SK-N-SH (cell line): ENCODE measurements at regions not wholly inside any gene's neighbourhood (a gene's known extent, or its start where the extent isn't known, plus 50 kb on each side); places are given as distances from the start of the nearest gene placed in this dataset.

Source experiments
- CTCF ChIA-PET: fragments of 300-600, 350-600 bp; formaldehyde crosslinking; extraction: SDS; loops from one replicate; lab custom pipeline; 2021; lab: Yijun Ruan, JAX
- POLR2A ChIA-PET: fragments of 350-600 bp; sonication (Branson Sonifier 250); formaldehyde crosslinking; extraction: SDS; loops from one replicate; lab custom pipeline; 2020; ENCODE audit warnings: antibody characterized with exemption, inconsistent platforms; lab: Yijun Ruan, JAX
- DNase-seq: peaks from one replicate; pipeline ENCODE4 v3.0.0; 2012
- H2AFZ ChIP-seq: fragments of 200-600 bp; sonication (generic); 2 replicates; pipeline ENCODE4 v1.8.1; 2016; ENCODE audit warnings: antibody characterized with exemption, mild to moderate bottlenecking, low read depth
- H3F3A ChIP-seq: fragments of 200-600 bp; sonication (generic); replicated peaks from 2 replicates; pipeline ENCODE3; 2016; ENCODE audit warnings: antibody characterized with exemption, mild to moderate bottlenecking; ENCODE audit not compliant: insufficient read depth
- H3K27ac ChIP-seq, 2 experiments: fragments of 200-500 bp in 1 of 2; fragments of 200-600 bp in 1 of 2; sonication (Bioruptor generic) in 1 of 2; sonication (generic), shearing (Covaris generic) in 1 of 2; 2 replicates each; pipeline versions ENCODE4 v1.5.1 to v1.6.1; 2014 to 2016; ENCODE audit warnings: low read depth in 2 of 2, inconsistent platforms in 1 of 2, low read length in 1 of 2, mild to moderate bottlenecking in 1 of 2, mixed read lengths in 1 of 2
- H3K27me3 ChIP-seq: fragments of 200-600 bp; sonication (generic), shearing (Covaris generic); 2 replicates; pipeline ENCODE4 v1.6.1; 2016; ENCODE audit warnings: mixed run types; ENCODE audit not compliant: insufficient read depth
- H3K36me3 ChIP-seq, 2 experiments: fragments of 200-500 bp in 1 of 2; fragments of 200-600 bp in 1 of 2; sonication (Bioruptor generic) in 1 of 2; sonication (generic) in 1 of 2; replicated peaks in 1 of 2; 2 replicates each; pipeline versions ENCODE3 to v1.5.1; 2014 to 2016; ENCODE audit warnings: low read length in 1 of 2, mild to moderate bottlenecking in 1 of 2; ENCODE audit not compliant: insufficient read depth in 2 of 2, control insufficient read depth in 1 of 2
- H3K4me1 ChIP-seq, 2 experiments: fragments of 200-500 bp in 1 of 2; fragments of 200-600 bp in 1 of 2; sonication (Bioruptor generic) in 1 of 2; sonication (generic), shearing (Covaris generic) in 1 of 2; 2 replicates each; pipeline versions ENCODE4 v1.5.1 to v1.6.1; 2014 to 2016; ENCODE audit warnings: low read depth in 1 of 2, low read length in 1 of 2, mixed run types in 1 of 2; ENCODE audit not compliant: insufficient read depth in 2 of 2, control insufficient read depth in 1 of 2
- H3K4me2 ChIP-seq: fragments of 200-600 bp; sonication (generic), shearing (Covaris generic); 2 replicates; pipeline ENCODE4 v1.6.1; 2017; ENCODE audit warnings: mixed run types
- H3K4me3 ChIP-seq, 2 experiments: fragments of 200-500 bp in 1 of 2; fragments of 200-600 bp in 1 of 2; sonication (Bioruptor generic) in 1 of 2; sonication (generic), shearing (Covaris generic) in 1 of 2; 2 replicates each; pipeline versions ENCODE4 v1.5.1 to v1.8.1; 2014 to 2016; ENCODE audit warnings: low read depth in 2 of 2, inconsistent platforms in 1 of 2, low read length in 1 of 2, mild to moderate bottlenecking in 1 of 2, mixed read lengths in 1 of 2, moderate library complexity in 1 of 2
- H3K79me2 ChIP-seq: fragments of 200-600 bp; sonication (generic); 2 replicates; pipeline ENCODE4 v1.8.1; 2017; ENCODE audit warnings: mild to moderate bottlenecking; ENCODE audit not compliant: insufficient read depth
- H3K9ac ChIP-seq: fragments of 200-600 bp; sonication (generic); 2 replicates; pipeline ENCODE4 v1.6.1; 2017; ENCODE audit warnings: mixed run types
- H3K9me2 ChIP-seq: fragments of 200-600 bp; sonication (generic); 2 replicates; pipeline ENCODE4 v1.6.1; 2017; ENCODE audit warnings: mixed run types
- H3K9me3 ChIP-seq: fragments of 200-600 bp; sonication (generic); 2 replicates; pipeline ENCODE4 v1.6.1; 2017; ENCODE audit warnings: mixed run types, mild to moderate bottlenecking, moderate library complexity
- H4K20me1 ChIP-seq: fragments of 200-600 bp; sonication (generic); 2 replicates; pipeline ENCODE4 v1.6.1; 2017; ENCODE audit warnings: mild to moderate bottlenecking, mixed run types; ENCODE audit not compliant: insufficient read depth
- ELF1 ChIP-seq: IDR thresholded peaks from 2 replicates; pipeline ENCODE4 v1.4.0; 2012
- EP300 ChIP-seq, 2 experiments: IDR thresholded peaks; 2 replicates each; pipeline versions ENCODE4 v1.4.0 to v1.6.1; 2012; ENCODE audit warnings: borderline replicate concordance in 1 of 2, low read depth in 1 of 2, low read length in 1 of 2
- FOSL2 ChIP-seq: IDR thresholded peaks from 2 replicates; pipeline ENCODE4 v1.4.0; 2012; ENCODE audit warnings: low read depth, mild to moderate bottlenecking, moderate library complexity, borderline replicate concordance
- FOXM1 ChIP-seq: IDR thresholded peaks from 2 replicates; pipeline ENCODE4 v1.4.0; 2012; ENCODE audit warnings: low read depth, mild to moderate bottlenecking
- GABPA ChIP-seq: IDR thresholded peaks from 2 replicates; pipeline ENCODE4 v1.4.0; 2012; ENCODE audit warnings: low read depth, mild to moderate bottlenecking
- GATA2 ChIP-seq: sonication (generic); formaldehyde crosslinking; IDR thresholded peaks from 2 replicates; pipeline ENCODE4 v1.5.0; 2020; ENCODE audit warnings: mild to moderate bottlenecking, missing genetic modification reagents
- JUND ChIP-seq: IDR thresholded peaks from 2 replicates; pipeline ENCODE4 v1.4.0; 2012
- MAX ChIP-seq: IDR thresholded peaks from 2 replicates; pipeline ENCODE4 v1.4.0; 2012; ENCODE audit warnings: low read depth
- NRF1 ChIP-seq: IDR thresholded peaks from 2 replicates; pipeline ENCODE4 v1.6.1; 2012; ENCODE audit warnings: low read depth, mild to moderate bottlenecking, low read length
- POLR2AphosphoS5 ChIP-seq: IDR thresholded peaks from 2 replicates; pipeline ENCODE4 v1.6.1; 2012; ENCODE audit warnings: low read depth, low read length
- RAD21 ChIP-seq: IDR thresholded peaks from 2 replicates; pipeline ENCODE4 v1.6.1; 2012; ENCODE audit warnings: mild to moderate bottlenecking, low read length
- RCOR1 ChIP-seq: fragments of 150-350 bp; IDR thresholded peaks from 2 replicates; pipeline ENCODE4 v1.6.1; 2017; ENCODE audit warnings: antibody characterized with exemption, low read length
- RXRA ChIP-seq: IDR thresholded peaks from 2 replicates; pipeline ENCODE4 v1.4.0; 2012; ENCODE audit warnings: low read depth, mild to moderate bottlenecking, borderline replicate concordance
- SIN3A ChIP-seq: IDR thresholded peaks from 2 replicates; pipeline ENCODE4 v1.6.1; 2012; ENCODE audit warnings: low read depth, mild to moderate bottlenecking, low read length, moderate library complexity, borderline replicate concordance
- TCF12 ChIP-seq: IDR thresholded peaks from 2 replicates; pipeline ENCODE4 v1.4.0; 2012
- TEAD4 ChIP-seq: IDR thresholded peaks from 2 replicates; pipeline ENCODE4 v1.4.0; 2012; ENCODE audit warnings: mild to moderate bottlenecking, borderline replicate concordance; ENCODE audit not compliant: insufficient read depth
- YY1 ChIP-seq: IDR thresholded peaks from 2 replicates; pipeline ENCODE4 v1.4.0; 2012; ENCODE audit warnings: low read depth, mild to moderate bottlenecking
- ZBTB33 ChIP-seq: IDR thresholded peaks from 2 replicates; pipeline ENCODE4 v1.4.0; 2012; ENCODE audit warnings: low read depth, borderline replicate concordance
- WGBS: methylation state at CpG from one replicate; pipeline ENCODE4 v1.1.6; 2017; ENCODE audit warnings: low lambda C conversion rate; 5-methylcytosine and 5-hydroxymethylcytosine counted together
- TF ChIP-seq, protein P1 (sequence below): fragments of 150-350 bp; IDR thresholded peaks from 2 replicates; pipeline ENCODE4 v1.6.1; 2017; ENCODE audit warnings: antibody characterized with exemption, low read length, low read depth, borderline replicate concordance
- TF ChIP-seq, protein P2 (sequence below): IDR thresholded peaks from 2 replicates; pipeline ENCODE4; 2012

- Histone ChIP-seq H3K4me2 (no peak overlapping the region), H3F3A (no peaks in the 10 kb centered on the region), H4K20me1 (no peaks in the 10 kb centered on the region), H3K9me2 (no peaks in the 10 kb centered on the region), H3K4me3 (no peak overlapping the region), H3K79me2 (no peaks in the 10 kb centered on the region), H3K27me3 (no peaks in the 10 kb centered on the region), H3K4me1 (no peaks in the 10 kb centered on the region), H2AFZ (no peak overlapping the region), H3K27ac (no peak overlapping the region), H3K9ac (no peak overlapping the region), H3K36me3 (no peaks in the 10 kb centered on the region), H3K9me3 (no peaks in the 10 kb centered on the region)
- no peak for TF ChIP-seq GABPA
- no peak for TF ChIP-seq GATA2 (CRISPR knock-in tag)
- TF ChIP-seq EP300 (IDR thresholded peaks at IDR 0.05; ENCODE audit: borderline replicate concordance in 1 of 2, low read depth in 1 of 2, low read length in 1 of 2) = no peak
- no peak for TF ChIP-seq RXRA
- no peak for TF ChIP-seq SIN3A
- no peak for TF ChIP-seq TEAD4
- no peak for TF ChIP-seq POLR2AphosphoS5
- TF ChIP-seq RAD21 = no peak
- WGBS = 0% methylated on average over 2 of the region's 2 CpGs
- POLR2A ChIA-PET = no interaction called here
- CTCF ChIA-PET = no interaction called here
- DNase-seq = no peak
These were observed 570.7 kb downstream of the EPHA4 start for GRCh38 chr2:221001381-221001801.

- no peak for TF ChIP-seq RXRA
- no peak for TF ChIP-seq MAX
- TF ChIP-seq EP300 (IDR thresholded peaks at IDR 0.05; ENCODE audit: borderline replicate concordance in 1 of 2, low read depth in 1 of 2, low read length in 1 of 2) = no peak
- TF ChIP-seq, protein P1, sequence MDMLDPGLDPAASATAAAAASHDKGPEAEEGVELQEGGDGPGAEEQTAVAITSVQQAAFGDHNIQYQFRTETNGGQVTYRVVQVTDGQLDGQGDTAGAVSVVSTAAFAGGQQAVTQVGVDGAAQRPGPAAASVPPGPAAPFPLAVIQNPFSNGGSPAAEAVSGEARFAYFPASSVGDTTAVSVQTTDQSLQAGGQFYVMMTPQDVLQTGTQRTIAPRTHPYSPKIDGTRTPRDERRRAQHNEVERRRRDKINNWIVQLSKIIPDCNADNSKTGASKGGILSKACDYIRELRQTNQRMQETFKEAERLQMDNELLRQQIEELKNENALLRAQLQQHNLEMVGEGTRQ = no peak
- no peak for TF ChIP-seq ELF1
- TF ChIP-seq TCF12 = no peak
- TF ChIP-seq YY1 = no peak
- TF ChIP-seq FOXM1 = no peak
- TF ChIP-seq TEAD4 = no peak
- TF ChIP-seq JUND = no peak
- TF ChIP-seq ZBTB33 = no peak
- TF ChIP-seq NRF1 = no peak
- no peak for TF ChIP-seq FOSL2
- no peak for TF ChIP-seq RCOR1
- TF ChIP-seq, protein P2, sequence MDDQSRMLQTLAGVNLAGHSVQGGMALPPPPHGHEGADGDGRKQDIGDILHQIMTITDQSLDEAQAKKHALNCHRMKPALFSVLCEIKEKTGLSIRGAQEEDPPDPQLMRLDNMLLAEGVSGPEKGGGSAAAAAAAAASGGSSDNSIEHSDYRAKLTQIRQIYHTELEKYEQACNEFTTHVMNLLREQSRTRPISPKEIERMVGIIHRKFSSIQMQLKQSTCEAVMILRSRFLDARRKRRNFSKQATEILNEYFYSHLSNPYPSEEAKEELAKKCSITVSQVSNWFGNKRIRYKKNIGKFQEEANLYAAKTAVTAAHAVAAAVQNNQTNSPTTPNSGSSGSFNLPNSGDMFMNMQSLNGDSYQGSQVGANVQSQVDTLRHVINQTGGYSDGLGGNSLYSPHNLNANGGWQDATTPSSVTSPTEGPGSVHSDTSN = no peak
- TF ChIP-seq, all 33 proteins: peak for 0
- 2% methylated on average over 1 of the region's 1 CpG for WGBS
- Histone ChIP-seq H2AFZ (no peak overlapping the region), H3K27me3 (no peaks in the 10 kb centered on the region), H4K20me1 (no peaks in the 10 kb centered on the region), H3F3A (no peaks in the 10 kb centered on the region), H3K9ac (no peak overlapping the region), H3K4me1 (no peaks in the 10 kb centered on the region), H3K4me3 (no peak overlapping the region), H3K4me2 (no peak overlapping the region), H3K9me2 (no peaks in the 10 kb centered on the region), H3K9me3 (no peaks in the 10 kb centered on the region), H3K36me3 (no peaks in the 10 kb centered on the region), H3K27ac (no peak overlapping the region), H3K79me2 (no peaks in the 10 kb centered on the region)
- ChIA-PET CTCF (no interaction called here), POLR2A (no interaction called here)
- DNase-seq = no peak
These were observed 569.9 kb downstream of the EPHA4 start for GRCh38 chr2:221002101-221002685.
